Body of pancreas (tissue), 4 donors: ENCODE measurements at regions not wholly inside any gene's neighbourhood (a gene's known extent, or its start where the extent isn't known, plus 50 kb on each side); places are given as distances from the start of the nearest gene placed in this dataset.
"Not testable (repeated sequence)": the region's sequence is repeated elsewhere in the genome, so short reads cannot be mapped to it uniquely, and the experiment has no call there.

Experiments
- CTCF ChIP-seq, 7 experiments: fragments of 450-650 bp in 4 of 7; fragments of 200-600 bp in 3 of 7; sonication (generic) in 3 of 7; IDR thresholded peaks; one replicate each; pipeline ENCODE4 v1.5.1; 2016 to 2019; ENCODE audit warnings: antibody characterized with exemption in 7 of 7
- POLR2A ChIP-seq, 3 donors: fragments of 450-650 bp; IDR thresholded peaks; one replicate each; pipeline ENCODE4 v1.6.1; 2016; ENCODE audit warnings: antibody characterized with exemption in 3 of 3, mild to moderate bottlenecking in 2 of 3

GRCh38 chr9:27832108-27832507, 258.8 kb upstream of the C9orf72 start:
- not testable (repeated sequence) for TF ChIP-seq CTCF, POLR2A (IDR thresholded peaks at IDR 0.05)
